ENCODE measurements at regions not wholly inside any gene's neighbourhood (a gene's known extent, or its start where the extent isn't known, plus 50 kb on each side); places are given as distances from the start of the nearest gene placed in this dataset.

DNA sequence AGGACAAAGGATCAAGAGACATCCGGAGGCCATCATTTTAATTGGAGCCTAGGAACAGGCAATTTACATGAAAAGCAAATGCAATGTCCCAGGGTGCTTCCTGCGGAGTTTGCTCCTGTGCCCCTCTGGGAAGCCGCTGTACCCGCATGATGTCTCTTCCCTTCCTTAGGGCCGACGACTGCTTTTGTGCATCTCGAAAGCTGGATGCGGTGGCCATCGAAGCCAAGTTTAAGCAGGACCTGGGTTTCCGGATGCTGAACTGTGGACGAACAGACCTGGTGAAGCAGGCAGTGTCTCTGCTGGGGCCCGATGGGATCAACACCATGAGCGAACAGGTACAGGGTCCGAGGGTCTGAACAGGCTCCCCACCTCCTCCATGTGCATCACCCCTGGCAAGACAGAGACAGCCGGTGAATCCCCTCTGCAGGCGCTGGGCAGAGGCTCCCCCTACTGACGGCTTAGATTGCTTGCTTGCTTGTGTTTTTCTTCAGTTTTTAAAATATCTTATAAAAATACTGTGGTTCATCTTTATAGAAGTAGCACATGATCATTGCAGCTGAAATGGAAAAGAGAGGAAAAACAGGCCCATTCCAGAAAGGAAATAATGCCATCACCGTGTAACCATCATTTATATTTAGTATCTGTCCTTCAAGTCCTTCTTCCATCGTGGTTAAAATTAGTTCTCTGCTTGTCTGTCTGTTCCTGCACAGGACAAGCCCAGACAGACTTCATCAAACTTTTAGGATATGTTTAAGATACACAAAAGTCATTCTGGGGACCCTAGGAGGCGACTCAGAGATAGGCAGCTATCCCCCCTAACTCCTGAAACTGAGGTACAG lies 75.4 kb upstream of the PWP1 start:
- no peak overlapping the region for H3K4me3 ChIP-seq (ENCODE audit: insufficient read depth, low read length)
- no peaks in the 10 kb centered on the region for H3K9me3 ChIP-seq (ENCODE audit: low read depth, low read length)
- H3K27ac ChIP-seq (ENCODE audit: low read depth, low read length): no peak overlapping the region
- no peak overlapping the region for H2AFZ ChIP-seq (ENCODE audit: low read length)
- no peak for DNase-seq (ENCODE audit: insufficient read length, low spot score, missing footprints)
- no peaks in the 10 kb centered on the region for H3K4me1 ChIP-seq (ENCODE audit: insufficient read depth, low read length)
- H3K36me3 ChIP-seq (ENCODE audit: insufficient read depth, low read length): no peaks in the 10 kb centered on the region
- H4K20me1 ChIP-seq (ENCODE audit: insufficient read depth, low read length): no peaks in the 10 kb centered on the region
- H3K79me2 ChIP-seq (ENCODE audit: insufficient read depth, low read length): no peaks in the 10 kb centered on the region
- TF ChIP-seq, protein P1, sequence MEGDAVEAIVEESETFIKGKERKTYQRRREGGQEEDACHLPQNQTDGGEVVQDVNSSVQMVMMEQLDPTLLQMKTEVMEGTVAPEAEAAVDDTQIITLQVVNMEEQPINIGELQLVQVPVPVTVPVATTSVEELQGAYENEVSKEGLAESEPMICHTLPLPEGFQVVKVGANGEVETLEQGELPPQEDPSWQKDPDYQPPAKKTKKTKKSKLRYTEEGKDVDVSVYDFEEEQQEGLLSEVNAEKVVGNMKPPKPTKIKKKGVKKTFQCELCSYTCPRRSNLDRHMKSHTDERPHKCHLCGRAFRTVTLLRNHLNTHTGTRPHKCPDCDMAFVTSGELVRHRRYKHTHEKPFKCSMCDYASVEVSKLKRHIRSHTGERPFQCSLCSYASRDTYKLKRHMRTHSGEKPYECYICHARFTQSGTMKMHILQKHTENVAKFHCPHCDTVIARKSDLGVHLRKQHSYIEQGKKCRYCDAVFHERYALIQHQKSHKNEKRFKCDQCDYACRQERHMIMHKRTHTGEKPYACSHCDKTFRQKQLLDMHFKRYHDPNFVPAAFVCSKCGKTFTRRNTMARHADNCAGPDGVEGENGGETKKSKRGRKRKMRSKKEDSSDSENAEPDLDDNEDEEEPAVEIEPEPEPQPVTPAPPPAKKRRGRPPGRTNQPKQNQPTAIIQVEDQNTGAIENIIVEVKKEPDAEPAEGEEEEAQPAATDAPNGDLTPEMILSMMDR (IDR thresholded peaks at IDR 0.05; ENCODE audit: extremely low read depth, low read depth, low read length): peak; percentile 86
- H3K4me2 ChIP-seq (ENCODE audit: insufficient read depth, low read length): no peak overlapping the region
- no peaks in the 10 kb centered on the region for H3K27me3 ChIP-seq (ENCODE audit: insufficient read depth, low read length)

DNA sequence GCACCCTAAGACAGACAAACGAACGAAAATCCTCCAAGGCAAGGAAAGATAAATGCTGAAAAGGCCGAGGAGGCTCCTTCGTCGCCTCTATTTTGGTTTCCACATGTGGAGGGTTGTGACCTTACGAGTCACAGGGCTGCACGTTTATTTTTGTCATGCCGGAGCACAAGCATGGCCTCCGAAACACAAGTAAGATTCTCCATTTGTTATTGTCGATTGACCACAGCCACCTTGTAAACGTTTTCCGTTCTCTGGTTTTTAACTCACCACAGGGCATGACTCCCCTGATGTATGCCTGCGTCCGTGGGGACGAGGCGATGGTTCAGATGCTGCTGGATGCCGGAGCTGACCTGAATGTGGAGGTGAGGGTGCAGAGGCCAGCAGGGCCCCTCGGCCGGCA lies 73.1 kb upstream of the PWP1 start:
- Histone ChIP-seq H3K27me3 (ENCODE audit: insufficient read depth, low read length) (peaks cover 3% of the 10 kb centered on the region), H4K20me1 (ENCODE audit: insufficient read depth, low read length) (no peaks in the 10 kb centered on the region), H2AFZ (ENCODE audit: low read length) (no peak overlapping the region), H3K4me1 (ENCODE audit: insufficient read depth, low read length) (no peaks in the 10 kb centered on the region), H3K27ac (ENCODE audit: low read depth, low read length) (no peak overlapping the region), H3K36me3 (ENCODE audit: insufficient read depth, low read length) (no peaks in the 10 kb centered on the region), H3K79me2 (ENCODE audit: insufficient read depth, low read length) (no peaks in the 10 kb centered on the region), H3K4me2 (ENCODE audit: insufficient read depth, low read length) (no peak overlapping the region), H3K9me3 (ENCODE audit: low read depth, low read length) (no peaks in the 10 kb centered on the region), H3K4me3 (ENCODE audit: insufficient read depth, low read length) (no peak overlapping the region)
- DNase-seq (ENCODE audit: insufficient read length, low spot score, missing footprints): no peak
- TF ChIP-seq, protein P1 (IDR thresholded peaks at IDR 0.05; ENCODE audit: extremely low read depth, low read depth, low read length): no peak

DNA sequence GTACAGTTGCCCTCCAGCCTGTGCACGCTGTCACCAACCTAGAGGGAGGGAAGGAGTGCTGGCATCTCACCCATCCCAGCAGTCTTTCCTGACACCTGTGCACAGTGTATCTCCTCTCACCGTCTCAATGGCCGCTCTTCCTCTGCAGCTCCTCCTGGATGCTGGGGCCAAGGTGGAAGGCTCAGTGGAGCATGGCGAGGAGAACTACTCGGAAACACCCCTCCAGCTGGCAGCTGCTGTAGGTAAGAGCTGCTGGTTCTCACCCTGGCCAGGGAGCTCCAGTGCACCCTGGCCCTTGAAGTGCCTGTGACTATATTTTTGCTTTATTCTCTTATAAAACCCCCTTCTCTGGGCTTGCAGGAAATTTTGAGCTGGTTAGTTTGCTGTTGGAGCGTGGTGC lies 68.7 kb upstream of the PWP1 start:
- Histone ChIP-seq H4K20me1 (ENCODE audit: insufficient read depth, low read length) (no peaks in the 10 kb centered on the region), H3K36me3 (ENCODE audit: insufficient read depth, low read length) (no peaks in the 10 kb centered on the region), H3K4me3 (ENCODE audit: insufficient read depth, low read length) (no peak overlapping the region), H3K4me1 (ENCODE audit: insufficient read depth, low read length) (no peaks in the 10 kb centered on the region), H2AFZ (ENCODE audit: low read length) (no peak overlapping the region), H3K27ac (ENCODE audit: low read depth, low read length) (no peak overlapping the region), H3K9me3 (ENCODE audit: low read depth, low read length) (no peaks in the 10 kb centered on the region), H3K27me3 (ENCODE audit: insufficient read depth, low read length) (peaks cover 3% of the 10 kb centered on the region), H3K79me2 (ENCODE audit: insufficient read depth, low read length) (no peaks in the 10 kb centered on the region), H3K4me2 (ENCODE audit: insufficient read depth, low read length) (no peak overlapping the region)
- TF ChIP-seq, protein P1 (IDR thresholded peaks at IDR 0.05; ENCODE audit: extremely low read depth, low read depth, low read length): no peak
- DNase-seq (ENCODE audit: insufficient read length, low spot score, missing footprints): no peak

DNA sequence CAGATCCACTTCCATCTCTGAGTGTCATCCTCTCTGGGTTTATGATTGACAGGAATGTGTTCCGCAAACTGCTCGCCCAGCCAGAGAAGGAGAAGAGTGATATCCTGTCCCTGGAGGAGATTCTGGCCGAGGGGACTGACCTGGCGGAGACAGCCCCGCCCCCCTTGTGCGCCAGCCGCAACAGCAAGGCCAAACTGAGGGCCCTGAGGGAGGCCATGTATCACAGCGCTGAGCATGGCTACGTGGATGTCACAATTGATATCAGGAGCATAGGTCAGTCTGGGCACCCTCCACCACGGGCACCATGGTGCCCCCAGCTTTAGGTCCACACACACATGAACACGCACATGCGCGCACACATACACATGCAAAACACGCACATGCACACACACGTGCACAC lies 67.5 kb upstream of the PWP1 start:
- no peak for DNase-seq (ENCODE audit: insufficient read length, low spot score, missing footprints)
- TF ChIP-seq, protein P1 (IDR thresholded peaks at IDR 0.05; ENCODE audit: extremely low read depth, low read depth, low read length): no peak
- peaks cover 3% of the 10 kb centered on the region for H3K27me3 ChIP-seq (ENCODE audit: insufficient read depth, low read length)
- no peak overlapping the region for H3K4me3 ChIP-seq (ENCODE audit: insufficient read depth, low read length)
- H3K4me1 ChIP-seq (ENCODE audit: insufficient read depth, low read length): no peaks in the 10 kb centered on the region
- H4K20me1 ChIP-seq (ENCODE audit: insufficient read depth, low read length): no peaks in the 10 kb centered on the region
- no peak overlapping the region for H3K27ac ChIP-seq (ENCODE audit: low read depth, low read length)
- H3K4me2 ChIP-seq (ENCODE audit: insufficient read depth, low read length): no peak overlapping the region
- H2AFZ ChIP-seq (ENCODE audit: low read length): no peak overlapping the region
- no peaks in the 10 kb centered on the region for H3K9me3 ChIP-seq (ENCODE audit: low read depth, low read length)
- no peaks in the 10 kb centered on the region for H3K79me2 ChIP-seq (ENCODE audit: insufficient read depth, low read length)
- H3K36me3 ChIP-seq (ENCODE audit: insufficient read depth, low read length): no peaks in the 10 kb centered on the region
